OCI-LY1 (cell line): ENCODE measurements at regions not wholly inside any gene's neighbourhood (a gene's known extent, or its start where the extent isn't known, plus 50 kb on each side); places are given as distances from the start of the nearest gene placed in this dataset.

ENCODE experiments used
- H2AFZ ChIP-seq: fragments of 200-600 bp; sonication (generic), shearing (Covaris generic); 2 replicates; pipeline ENCODE4 v1.6.0; 2014; ENCODE audit warnings: antibody characterized with exemption, mild to moderate bottlenecking, low read length
- H3F3A ChIP-seq: fragments of 200-600 bp; sonication (generic), shearing (Covaris generic); 2 replicates; pipeline ENCODE4 v1.6.0; 2014; ENCODE audit warnings: mild to moderate bottlenecking, antibody characterized with exemption, low read length, moderate library complexity; ENCODE audit not compliant: insufficient read depth
- H3K27ac ChIP-seq: fragments of 200-600 bp; sonication (generic); 2 replicates; pipeline ENCODE4 v1.5.1; 2014; ENCODE audit warnings: low read length, mixed run types, mild to moderate bottlenecking, low read depth; ENCODE audit not compliant: poor library complexity, severe bottlenecking
- H3K27me3 ChIP-seq: fragments of 200-600 bp; sonication (generic); 2 replicates; pipeline ENCODE4 v1.6.0; 2014; ENCODE audit warnings: antibody characterized with exemption, mild to moderate bottlenecking, low read length, moderate library complexity; ENCODE audit not compliant: insufficient read depth
- H3K36me3 ChIP-seq: fragments of 200-600 bp; sonication (generic); 2 replicates; pipeline ENCODE4 v1.6.1; 2014; ENCODE audit warnings: mild to moderate bottlenecking, antibody characterized with exemption, low read length, moderate library complexity, mixed read lengths; ENCODE audit not compliant: insufficient read depth
- H3K4me1 ChIP-seq: fragments of 200-600 bp; sonication (generic); 2 replicates; pipeline ENCODE4 v1.5.1; 2014; ENCODE audit warnings: mild to moderate bottlenecking, low read length, moderate library complexity; ENCODE audit not compliant: insufficient read depth, severe bottlenecking
- H3K4me2 ChIP-seq: fragments of 200-600 bp; sonication (generic), shearing (Covaris generic); 2 replicates; pipeline ENCODE4 v1.6.1; 2014; ENCODE audit warnings: low read length
- H3K4me3 ChIP-seq: fragments of 200-600 bp; sonication (generic); 2 replicates; pipeline ENCODE4 v1.5.1; 2014; ENCODE audit warnings: low read length, low read depth, mild to moderate bottlenecking, mixed read lengths; ENCODE audit not compliant: poor library complexity, severe bottlenecking
- H3K79me2 ChIP-seq: fragments of 200-600 bp; shearing (Covaris generic); 2 replicates; pipeline ENCODE4 v1.6.1; 2016; ENCODE audit warnings: mixed run types, low read length, mixed read lengths; ENCODE audit not compliant: insufficient read depth
- H3K9ac ChIP-seq: fragments of 200-600 bp; sonication (generic), shearing (Covaris generic); 2 replicates; pipeline ENCODE4 v1.6.1; 2014; ENCODE audit warnings: mild to moderate bottlenecking, low read length, mixed read lengths
- H3K9me2 ChIP-seq: fragments of 200-600 bp; sonication (generic), shearing (Covaris generic); 2 replicates; pipeline ENCODE4 v1.6.1; 2014; ENCODE audit warnings: low read depth, mild to moderate bottlenecking, low read length, mixed read lengths
- H3K9me3 ChIP-seq: fragments of 200-600 bp; shearing (Covaris generic); 2 replicates; pipeline ENCODE4 v1.6.1; 2014; ENCODE audit warnings: low read length, mixed read lengths
- H4K20me1 ChIP-seq: fragments of 200-600 bp; sonication (generic), shearing (Covaris generic); 2 replicates; pipeline ENCODE4 v1.6.0; 2016; ENCODE audit warnings: mild to moderate bottlenecking, low read length; ENCODE audit not compliant: insufficient read depth
- EZH2 ChIP-seq: fragments of 200-600 bp; sonication (generic), shearing (Covaris generic); IDR thresholded peaks from 2 replicates; pipeline ENCODE4 v1.8.0; 2017; ENCODE audit warnings: borderline replicate concordance, mixed run types, mild to moderate bottlenecking, antibody characterized with exemption, low read length, moderate library complexity, mixed read lengths
- TF ChIP-seq, protein P1 (sequence below): fragments of 200-600 bp; sonication (generic), shearing (Covaris generic); IDR thresholded peaks from 2 replicates; pipeline ENCODE4 v1.5.1; 2017; ENCODE audit warnings: mild to moderate bottlenecking, antibody characterized with exemption, low read length, moderate library complexity, mixed read lengths

DNA sequence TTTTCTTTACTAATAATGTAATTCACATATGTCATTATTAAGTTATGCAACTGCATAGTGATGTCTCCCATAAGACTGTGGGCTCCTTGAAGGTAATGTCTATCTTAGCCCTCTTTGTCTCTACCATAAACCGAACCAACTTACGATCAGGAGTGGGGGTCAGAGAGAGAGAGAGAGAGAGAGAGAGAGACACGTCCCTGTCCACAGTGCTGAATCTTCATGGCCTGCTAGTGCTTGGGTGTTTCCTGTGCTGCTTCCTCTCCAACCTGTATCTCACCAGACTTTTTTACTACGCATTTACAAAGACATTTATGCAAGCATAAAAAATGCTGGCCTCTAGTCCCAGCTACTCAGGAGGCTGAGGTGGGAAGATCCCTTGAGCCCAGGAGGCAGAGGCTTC is 52.2 kb upstream of the HAPSTR1 start:
- H3K36me3 ChIP-seq, result no peaks in the 10 kb centered on the region
- no peaks in the 10 kb centered on the region for H4K20me1 ChIP-seq
- no peak overlapping the region for H3K4me3 ChIP-seq
- H3K27me3 ChIP-seq, result 0 out of 2 replicates have a peak, but pooled peaks cover 5% of the 10 kb centered on the region
- no peak overlapping the region for H2AFZ ChIP-seq
- no peak overlapping the region for H3K27ac ChIP-seq
- no peaks in the 10 kb centered on the region for H3K4me1 ChIP-seq
- TF ChIP-seq EZH2, result no peak
- TF ChIP-seq, protein P1, sequence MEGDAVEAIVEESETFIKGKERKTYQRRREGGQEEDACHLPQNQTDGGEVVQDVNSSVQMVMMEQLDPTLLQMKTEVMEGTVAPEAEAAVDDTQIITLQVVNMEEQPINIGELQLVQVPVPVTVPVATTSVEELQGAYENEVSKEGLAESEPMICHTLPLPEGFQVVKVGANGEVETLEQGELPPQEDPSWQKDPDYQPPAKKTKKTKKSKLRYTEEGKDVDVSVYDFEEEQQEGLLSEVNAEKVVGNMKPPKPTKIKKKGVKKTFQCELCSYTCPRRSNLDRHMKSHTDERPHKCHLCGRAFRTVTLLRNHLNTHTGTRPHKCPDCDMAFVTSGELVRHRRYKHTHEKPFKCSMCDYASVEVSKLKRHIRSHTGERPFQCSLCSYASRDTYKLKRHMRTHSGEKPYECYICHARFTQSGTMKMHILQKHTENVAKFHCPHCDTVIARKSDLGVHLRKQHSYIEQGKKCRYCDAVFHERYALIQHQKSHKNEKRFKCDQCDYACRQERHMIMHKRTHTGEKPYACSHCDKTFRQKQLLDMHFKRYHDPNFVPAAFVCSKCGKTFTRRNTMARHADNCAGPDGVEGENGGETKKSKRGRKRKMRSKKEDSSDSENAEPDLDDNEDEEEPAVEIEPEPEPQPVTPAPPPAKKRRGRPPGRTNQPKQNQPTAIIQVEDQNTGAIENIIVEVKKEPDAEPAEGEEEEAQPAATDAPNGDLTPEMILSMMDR, result no peak
- no peak overlapping the region for H3K9ac ChIP-seq
- H3K4me2 ChIP-seq, result no peak overlapping the region
- H3K9me3 ChIP-seq, result no peaks in the 10 kb centered on the region
- H3F3A ChIP-seq, result no peaks in the 10 kb centered on the region
- H3K79me2 ChIP-seq, result no peaks in the 10 kb centered on the region
- H3K9me2 ChIP-seq, result no peaks in the 10 kb centered on the region

DNA sequence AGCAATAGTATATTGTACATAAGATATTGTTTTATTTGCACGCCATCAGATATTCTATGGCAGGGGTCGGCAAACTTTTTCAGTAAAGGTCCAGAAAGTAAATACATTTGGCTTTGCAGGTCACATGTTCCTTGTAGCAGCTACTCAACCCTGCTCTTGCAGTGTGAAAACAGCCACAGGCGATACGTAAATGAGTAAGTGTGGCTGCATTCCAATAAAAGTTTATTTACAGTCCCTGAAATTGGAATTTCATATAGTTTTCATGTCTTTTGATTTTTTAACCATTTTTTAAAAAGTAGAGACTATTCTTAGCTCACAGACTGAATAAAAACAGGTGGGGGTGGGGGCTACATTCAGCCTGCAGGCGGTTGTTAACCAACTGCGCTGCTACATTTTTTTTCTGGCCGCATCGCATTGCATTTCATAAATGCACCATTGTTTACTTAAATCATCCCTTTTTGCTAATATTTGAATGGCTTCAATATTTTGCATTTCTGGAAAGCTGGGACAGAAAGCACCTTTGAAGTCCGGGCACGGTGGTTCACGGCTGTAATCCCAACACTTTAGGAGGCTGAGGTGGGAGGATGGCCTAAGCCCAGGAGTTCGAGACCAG is 50.5 kb upstream of the HAPSTR1 start:
- H4K20me1 ChIP-seq, result no peaks in the 10 kb centered on the region

More for the DNA sequence above, 50.5 kb upstream of the HAPSTR1 start:
- Histone ChIP-seq H3K79me2 (no peaks in the 10 kb centered on the region), H3K4me1 (no peaks in the 10 kb centered on the region), H3K36me3 (no peaks in the 10 kb centered on the region), H3K4me3 (no peak overlapping the region), H3K27ac (no peak overlapping the region), H3K27me3 (0 out of 2 replicates have a peak, but pooled peaks cover 5% of the 10 kb centered on the region), H3F3A (no peaks in the 10 kb centered on the region), H3K9me3 (no peaks in the 10 kb centered on the region), H3K9me2 (no peaks in the 10 kb centered on the region), H3K4me2 (no peak overlapping the region), H2AFZ (no peak overlapping the region), H3K9ac (no peak overlapping the region)
- TF ChIP-seq EZH2, result no peak
- TF ChIP-seq, protein P1, result no peak
